ENCODE measurements at regions not wholly inside any gene's neighbourhood (a gene's known extent, or its start where the extent isn't known, plus 50 kb on each side); places are given as distances from the start of the nearest gene placed in this dataset.
A peak's percentile ranks its signal among the peaks of the same experiment; 100 is the strongest.

DNA sequence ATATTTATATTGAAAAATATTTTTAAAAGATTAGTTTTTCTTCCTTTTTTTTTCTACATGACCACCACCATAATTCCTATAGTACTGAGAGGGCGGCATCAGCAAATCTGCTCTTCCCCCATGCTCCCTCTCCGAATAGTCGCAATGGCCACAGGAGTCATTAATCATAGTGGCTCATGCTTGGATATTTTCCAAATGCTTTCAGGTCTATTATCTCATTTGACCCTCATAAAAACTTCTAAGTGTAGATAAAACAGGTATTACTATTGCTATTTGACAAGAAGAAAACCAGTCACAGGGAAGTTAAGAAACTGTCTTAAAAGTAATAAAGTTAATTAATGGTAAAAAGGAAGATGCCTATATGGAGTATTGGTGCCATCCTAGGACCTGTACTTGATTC is 440.7 kb downstream of the CMPK2 start:
- no peak for DNase-seq

DNA sequence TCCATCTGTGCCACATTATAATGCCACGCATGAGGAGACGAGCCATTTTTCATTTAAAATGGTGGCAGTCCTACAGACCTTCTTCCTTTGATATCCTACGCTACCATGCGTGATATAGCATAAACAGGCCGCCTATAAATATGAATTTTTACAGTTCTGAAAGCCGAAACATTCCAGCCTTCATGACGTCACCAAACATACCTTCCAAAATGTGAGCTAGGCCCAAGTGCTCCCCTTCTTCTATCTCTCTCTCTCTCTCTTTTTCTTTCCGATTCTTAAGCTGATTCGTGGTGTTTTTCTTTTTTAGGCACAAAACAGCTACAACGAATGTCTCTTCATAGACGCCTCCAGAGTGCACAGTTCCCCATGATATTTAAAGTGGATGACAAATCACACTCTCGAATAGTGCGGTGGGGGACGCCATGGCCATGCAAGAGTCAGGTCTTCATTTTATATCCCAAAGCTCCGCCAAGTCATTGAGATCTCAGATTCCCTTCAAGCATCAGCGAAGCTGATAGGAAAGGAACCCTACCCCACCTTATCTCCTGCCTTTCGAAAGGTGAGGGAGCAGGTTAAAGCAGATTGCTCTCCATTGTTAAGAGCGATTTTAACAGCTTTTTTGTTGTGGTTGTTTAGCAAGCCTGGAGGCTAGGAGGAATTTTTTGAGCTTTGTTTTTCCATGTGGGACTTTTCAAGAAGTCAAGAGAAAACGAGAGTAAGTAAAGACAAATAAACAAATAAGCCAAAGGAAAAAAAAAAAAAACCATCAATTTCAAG is 436.3 kb downstream of the CMPK2 start:
- no peak for DNase-seq

DNA sequence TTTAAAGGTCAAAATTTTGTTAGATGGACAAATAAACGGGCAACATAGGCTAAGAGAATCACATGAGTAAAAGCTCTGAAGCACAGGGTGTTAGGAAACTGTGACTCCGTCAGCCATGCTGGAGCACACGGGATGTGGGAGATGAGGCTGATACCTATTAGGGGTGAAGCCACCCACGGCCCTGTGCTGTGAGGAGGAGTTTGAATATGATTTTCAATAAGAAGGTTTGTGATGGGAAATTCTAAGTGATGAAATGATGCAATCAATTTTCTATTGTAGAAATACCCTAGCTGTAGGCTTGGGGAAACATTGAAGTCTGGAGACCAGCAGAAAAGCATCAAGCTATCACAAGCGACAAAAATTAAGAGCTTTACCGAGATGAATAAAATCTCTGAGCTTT is 431.3 kb downstream of the CMPK2 start:
- DNase-seq = no peak

- no peak for DNase-seq
Measured at GRCh38 chr2:6441800-6442199, 423.9 kb downstream of the CMPK2 start.

- no peak for DNase-seq
Measured at GRCh38 chr2:6442252-6442985, 423.3 kb downstream of the CMPK2 start.

- peak; percentile 70 for DNase-seq
Measured at GRCh38 chr2:6443061-6443823, 422.5 kb downstream of the CMPK2 start.

GRCh38 chr2:6444514-6444913 is 421.2 kb downstream of the CMPK2 start:
- DNase-seq = no peak

- DNase-seq = no peak
Measured at GRCh38 chr2:6445156-6445555, 420.6 kb downstream of the CMPK2 start.

DNA sequence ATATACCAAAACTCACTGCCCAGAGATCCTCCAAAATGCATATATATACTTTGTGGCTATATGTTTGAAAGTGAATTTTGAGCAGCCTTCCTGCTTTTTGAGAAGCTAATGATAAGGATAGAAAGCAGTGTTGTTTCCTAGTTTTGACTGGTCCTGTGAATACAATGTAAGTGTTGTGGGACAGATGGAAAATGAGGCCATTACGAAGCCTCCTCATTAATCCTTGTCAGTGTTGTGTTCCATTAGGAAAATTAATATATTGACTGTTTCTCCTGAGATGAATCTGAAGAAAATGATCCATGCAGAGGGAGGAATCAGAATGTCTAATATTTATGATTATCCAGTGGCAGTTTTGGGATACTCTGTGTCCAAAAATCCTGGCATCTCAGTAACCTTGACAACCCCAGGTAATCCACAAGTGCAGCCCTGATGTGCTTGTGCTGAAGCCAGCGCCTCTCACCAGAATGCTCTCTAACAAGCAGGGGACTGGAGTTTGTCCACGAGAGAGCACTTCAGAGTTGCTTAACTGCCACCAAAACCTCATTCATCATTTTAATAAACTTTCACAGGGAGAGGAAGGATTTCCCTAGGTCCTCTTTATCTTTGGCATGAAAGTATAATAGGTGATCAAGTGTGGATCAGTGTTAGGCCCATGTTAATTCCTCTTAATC is 418.6 kb downstream of the CMPK2 start:
- DNase-seq = peak; percentile 77

DNA sequence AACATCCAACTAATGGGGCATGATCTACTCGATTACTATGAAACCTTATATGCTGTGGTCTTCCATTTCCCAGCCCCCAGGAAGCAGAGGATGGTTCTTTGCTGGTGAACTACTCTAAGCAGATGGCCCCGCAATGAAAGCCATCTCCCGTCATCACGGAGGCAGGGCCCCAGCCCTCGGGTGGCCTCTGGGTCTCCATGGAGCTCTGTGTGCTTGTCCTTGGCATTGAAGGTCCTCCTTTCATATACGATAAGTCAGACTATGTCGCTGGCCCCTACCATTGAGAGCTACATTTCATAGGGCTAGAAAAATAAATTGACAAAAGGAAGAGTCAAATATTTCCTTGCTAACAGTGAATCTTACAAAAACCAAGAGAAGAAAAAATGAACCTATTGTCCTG is 416.8 kb downstream of the CMPK2 start:
- DNase-seq = no peak

DNA sequence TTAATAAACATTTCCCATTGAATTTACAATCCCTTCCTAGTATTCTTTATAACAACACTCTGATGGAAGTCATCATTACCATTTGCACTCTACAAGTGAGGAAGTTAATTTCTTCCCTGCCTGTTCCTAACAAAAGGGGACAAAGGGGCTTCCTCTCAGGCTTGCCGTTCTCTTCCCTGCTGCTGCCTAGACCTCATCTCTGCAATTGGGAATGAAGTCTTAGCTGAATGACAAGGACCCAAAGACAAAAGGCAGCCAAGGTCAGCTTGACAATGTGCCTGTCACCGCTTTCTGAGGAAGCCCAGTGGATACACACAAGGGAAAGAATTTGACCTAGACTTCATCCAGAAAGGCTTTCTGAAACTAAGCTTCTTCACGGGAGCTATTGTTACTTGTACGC is 416.4 kb downstream of the CMPK2 start:
- no peak for DNase-seq

- no peak for DNase-seq
Measured at GRCh38 chr2:6452702-6453481, 412.8 kb downstream of the CMPK2 start.

DNA sequence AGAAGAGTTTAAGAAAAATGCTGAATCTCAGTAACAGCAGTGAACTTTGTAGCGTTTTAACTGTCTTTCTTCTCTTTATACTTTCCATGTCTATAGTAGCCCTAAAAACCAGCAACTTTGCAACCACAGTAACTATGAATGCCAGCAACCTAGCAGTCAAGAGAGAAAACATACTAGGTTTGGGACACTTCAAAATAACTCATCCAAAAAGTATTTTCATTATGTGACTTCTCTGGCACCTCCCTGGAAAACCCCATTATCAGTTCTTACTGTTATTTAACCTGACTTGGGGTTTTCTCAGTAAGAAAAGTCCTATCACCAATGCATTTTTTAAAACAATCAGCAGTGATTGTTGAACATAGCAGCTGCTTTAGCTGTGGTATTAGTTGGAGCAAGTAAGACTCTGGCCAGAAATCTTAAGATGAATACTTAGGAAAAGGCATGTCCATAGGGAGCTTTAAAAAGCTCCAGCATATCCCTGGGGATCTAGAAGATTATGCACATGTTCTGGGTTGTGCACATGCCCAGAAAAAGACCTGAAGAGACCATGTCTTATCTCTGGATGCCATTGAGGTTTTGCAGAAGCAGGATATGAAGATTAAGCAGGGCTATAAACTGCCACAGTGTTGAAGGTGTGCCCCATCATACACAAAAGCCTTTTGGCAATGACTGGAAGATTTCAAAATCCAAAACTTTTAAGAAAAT is 411.3 kb downstream of the CMPK2 start:
- DNase-seq = no peak

DNA sequence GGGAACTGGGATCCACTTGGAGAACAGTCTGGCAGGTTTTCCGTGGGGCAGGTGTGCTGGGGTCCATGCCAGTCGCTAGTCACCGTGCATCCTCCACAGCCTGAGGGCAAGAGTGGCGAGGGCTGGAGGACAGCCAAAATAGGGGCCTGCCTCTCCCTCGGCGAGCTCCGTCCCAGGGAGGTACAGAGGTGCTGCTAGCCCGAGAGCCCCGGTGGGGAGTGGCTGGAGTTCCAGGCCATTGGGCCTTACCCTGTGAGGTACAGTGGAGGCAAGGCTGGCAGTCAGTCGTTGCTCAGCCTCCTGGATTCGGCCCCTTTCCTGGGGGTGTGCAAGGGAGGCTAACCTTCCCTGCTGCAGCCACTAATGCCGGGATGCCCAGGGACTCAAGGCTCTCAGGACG is 406.6 kb downstream of the CMPK2 start:
- DNase-seq = no peak

DNA sequence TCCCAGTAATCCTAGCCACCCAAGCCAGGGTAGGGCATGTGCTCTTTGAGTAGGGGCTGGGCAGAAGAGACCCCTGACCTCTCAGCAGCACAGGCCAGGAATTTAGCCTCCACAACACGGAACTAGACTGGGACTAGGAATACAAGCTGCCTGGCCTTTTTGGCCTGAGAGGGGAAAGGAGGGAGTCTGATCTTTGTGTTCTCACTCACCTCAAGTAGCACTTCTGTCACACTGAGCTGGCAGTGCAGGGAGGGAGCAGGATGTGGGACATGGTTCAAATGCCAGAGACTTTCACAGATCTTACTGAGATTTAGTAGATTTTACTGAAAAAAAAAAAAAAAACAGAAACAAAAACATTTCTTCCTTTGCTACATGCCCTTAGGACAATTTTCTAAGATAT is 395.2 kb downstream of the CMPK2 start:
- no peak for DNase-seq

DNA sequence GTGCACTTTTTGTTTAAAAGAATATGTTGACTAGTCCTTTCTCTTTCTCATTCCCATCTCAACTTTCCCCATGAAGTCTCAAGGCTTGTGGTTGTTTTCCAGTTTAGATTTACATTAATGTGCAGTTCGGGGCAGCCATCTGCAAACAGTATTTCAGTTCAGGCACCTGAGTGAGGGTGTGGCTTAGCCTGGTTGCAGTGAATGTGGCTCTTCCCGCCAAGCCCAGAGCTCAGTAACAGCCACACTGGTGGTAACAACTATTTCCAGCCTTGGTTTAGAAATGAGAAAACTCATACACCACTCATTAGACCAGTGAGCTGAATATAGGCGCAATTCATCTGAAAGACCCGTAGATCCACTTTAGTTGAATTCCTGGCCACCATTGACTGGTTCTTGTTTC is 394.3 kb downstream of the CMPK2 start:
- DNase-seq = no peak

GRCh38 chr2:6474161-6475140 is 391.3 kb downstream of the CMPK2 start:
- DNase-seq = no peak

GRCh38 chr2:6475155-6475940 is 390.4 kb downstream of the CMPK2 start:
- DNase-seq = no peak

GRCh38 chr2:6480514-6480913 is 385.2 kb downstream of the CMPK2 start:
- no peak for DNase-seq

- DNase-seq = no peak
Measured at GRCh38 chr2:6482256-6482655, 383.5 kb downstream of the CMPK2 start.

All from NCI-H524 treated with DMSO at 0.1 percent for 48 hours (cell line).